B cell (primary cell): ENCODE measurements at regions not wholly inside any gene's neighbourhood (a gene's known extent, or its start where the extent isn't known, plus 50 kb on each side); places are given as distances from the start of the nearest gene placed in this dataset.
A peak's percentile ranks its signal among the peaks of the same experiment; 100 is the strongest.
"Not testable (repeated sequence)": the region's sequence is repeated elsewhere in the genome, so short reads cannot be mapped to it uniquely, and the experiment has no call there.

Experiments used
- ATAC-seq: fragments of 200-7000 bp; cut with Tn5 transposase; one replicate; pipeline ENCODE4 v1.10.0; 2021; ENCODE audit warnings: low read depth, mild to moderate bottlenecking, moderate number of reproducible peaks, moderate library complexity
- CTCF ChIA-PET: fragments of 350-600 bp; sonication (Branson Sonifier 250); formaldehyde crosslinking; loops from one replicate; lab custom pipeline; 2021; ENCODE audit warnings: antibody characterized with exemption, inconsistent platforms; lab: Charles Lee
- POLR2A ChIA-PET: fragments of 350-600 bp; sonication (Branson Sonifier 250); formaldehyde crosslinking; loops from one replicate; lab custom pipeline; 2021; ENCODE audit warnings: antibody characterized with exemption; lab: Charles Lee
- DNase-seq: peaks from one replicate; pipeline ENCODE4 v3.0.0; 2013
- H2AFZ ChIP-seq: 2 replicates; pipeline ENCODE4 v1.6.1; 2012; ENCODE audit warnings: mild to moderate bottlenecking, low read depth, low read length; ENCODE audit not compliant: insufficient read depth, poor library complexity, severe bottlenecking
- H3K27ac ChIP-seq, 2 donors: 1 replicate in 1 of 2; 2 replicates in 1 of 2; pipeline ENCODE4 v1.5.1; 2012 to 2013; ENCODE audit warnings: low read length in 2 of 2, mild to moderate bottlenecking in 2 of 2, moderate library complexity in 1 of 2
- H3K27me3 ChIP-seq, 4 experiments: fragments of 200-600 bp in 1 of 4; sonication (generic) in 1 of 4; replicated peaks in 1 of 4; 1 replicate in 2 of 4; 2 replicates in 2 of 4; pipeline versions ENCODE4 v1.6.1 to v1.7.0; 2013 to 2016; ENCODE audit warnings: low read length in 3 of 4, mild to moderate bottlenecking in 2 of 4, mixed read lengths in 1 of 4, moderate library complexity in 1 of 4; ENCODE audit not compliant: insufficient read depth in 4 of 4, control insufficient read depth in 3 of 4; ENCODE audit errors: control extremely low read depth in 1 of 4
- H3K36me3 ChIP-seq, 2 experiments: replicated peaks in 1 of 2; 1 replicate in 1 of 2; 2 replicates in 1 of 2; pipeline versions ENCODE4 v1.6.1 to v1.7.1; 2013; ENCODE audit warnings: low read length in 1 of 2; ENCODE audit not compliant: insufficient read depth in 2 of 2, control insufficient read depth in 1 of 2; ENCODE audit errors: control extremely low read depth in 1 of 2, extremely low read depth in 1 of 2
- H3K4me1 ChIP-seq, 2 donors: fragments of 200-600 bp in 1 of 2; sonication (generic) in 1 of 2; 1 replicate in 1 of 2; 2 replicates in 1 of 2; pipeline versions ENCODE4 v1.5.1 to v1.6.1; 2013 to 2017; ENCODE audit warnings: low read length in 2 of 2; ENCODE audit not compliant: control insufficient read depth in 2 of 2, insufficient read depth in 2 of 2
- H3K4me2 ChIP-seq: replicated peaks from 2 replicates; pipeline ENCODE3; 2012; ENCODE audit warnings: mild to moderate bottlenecking, low read depth, low read length; ENCODE audit not compliant: poor library complexity, severe bottlenecking
- H3K4me3 ChIP-seq, 5 experiments: fragments of 200-600 bp in 1 of 5; sonication (generic) in 1 of 5; 1 replicate in 3 of 5; 2 replicates in 2 of 5; pipeline versions ENCODE4 v1.5.1 to v1.7.0; 2011 to 2016; ENCODE audit warnings: low read length in 4 of 5, mild to moderate bottlenecking in 4 of 5, low read depth in 2 of 5, control low read depth in 1 of 5, moderate library complexity in 1 of 5; ENCODE audit not compliant: insufficient read depth in 1 of 5; ENCODE audit errors: control extremely low read depth in 1 of 5, extremely low read depth in 1 of 5
- H3K79me2 ChIP-seq: fragments of 200-600 bp; sonication (generic); one replicate; pipeline ENCODE4 v1.6.0; 2016; ENCODE audit warnings: low read length; ENCODE audit not compliant: control insufficient read depth, insufficient read depth
- H3K9ac ChIP-seq: fragments of 200-600 bp; sonication (generic); 2 replicates; pipeline ENCODE4 v1.6.1; 2017; ENCODE audit warnings: mild to moderate bottlenecking, low read length, moderate library complexity
- H3K9me3 ChIP-seq, 3 donors: one replicate each; pipeline versions ENCODE4 v1.6.1 to v1.7.1; 2013; ENCODE audit warnings: low read length in 2 of 3; ENCODE audit not compliant: control insufficient read depth in 2 of 3, insufficient read depth in 1 of 3; ENCODE audit errors: control extremely low read depth in 1 of 3
- H4K20me1 ChIP-seq: 2 replicates; pipeline ENCODE4 v1.6.0; 2012; ENCODE audit warnings: mild to moderate bottlenecking, low read length; ENCODE audit not compliant: insufficient read depth, control insufficient read depth, poor library complexity, severe bottlenecking
- H3K27ac Mint-ChIP-seq: one replicate; pipeline ENCODE4 v1.8.0; 2021; ENCODE audit warnings: mixed read lengths
- H3K27me3 Mint-ChIP-seq: one replicate; pipeline ENCODE4 v1.8.0; 2021; ENCODE audit warnings: mixed read lengths
- H3K4me1 Mint-ChIP-seq: one replicate; pipeline ENCODE4 v1.8.0; 2021; ENCODE audit warnings: mixed read lengths
- H3K4me3 Mint-ChIP-seq: one replicate; pipeline ENCODE4 v1.8.0; 2021; ENCODE audit warnings: mixed read lengths
- H3K9me3 Mint-ChIP-seq: one replicate; pipeline ENCODE4 v1.8.0; 2022; ENCODE audit warnings: mixed read lengths; ENCODE audit not compliant: insufficient read depth
- EZH2 ChIP-seq: IDR thresholded peaks from 2 replicates; pipeline ENCODE4 v1.6.1; 2012; ENCODE audit warnings: borderline replicate concordance, low read depth, mild to moderate bottlenecking, moderate library complexity, low read length; ENCODE audit not compliant: insufficient read depth, poor library complexity, severe bottlenecking
- WGBS: methylation state at CpG from one replicate; pipeline ENCODE4 v1.1.5; 2013; ENCODE audit warnings: missing lambda C conversion rate; ENCODE audit not compliant: insufficient coverage; 5-methylcytosine and 5-hydroxymethylcytosine counted together
- intact Hi-C: fragments of 100-400 bp; cut with micrococcal nuclease; formaldehyde crosslinking; loops from one replicate; pipeline ENCODE4 v1.10.0; 2022
- TF ChIP-seq, protein P1 (sequence below): fragments of 200-600 bp; IDR thresholded peaks from one replicate; pipeline ENCODE4 v1.8.0; 2022; ENCODE audit warnings: antibody characterized with exemption, mild to moderate bottlenecking

- peak overlapping the region; percentile 84 for H3K4me3 Mint-ChIP-seq
- Histone ChIP-seq H3K4me2 (peak overlapping the region; percentile 70), H3K4me1 (peaks cover 17 to 22% of the 10 kb centered on the region in 2 donors), H3K27me3 (peaks cover 0 to 15% (median 6%) of the 10 kb centered on the region in 4 experiments), H3K9ac (peak overlapping the region; percentile 30)
- peak; percentile 62 for DNase-seq
- H3K9me3 Mint-ChIP-seq, H3K27ac Mint-ChIP-seq, H3K4me3 ChIP-seq, H4K20me1 ChIP-seq, H3K36me3 ChIP-seq, H3K27ac ChIP-seq, H3K9me3 ChIP-seq, ATAC-seq, H3K79me2 ChIP-seq, H2AFZ ChIP-seq: not testable (repeated sequence)
- TF ChIP-seq, protein P1, sequence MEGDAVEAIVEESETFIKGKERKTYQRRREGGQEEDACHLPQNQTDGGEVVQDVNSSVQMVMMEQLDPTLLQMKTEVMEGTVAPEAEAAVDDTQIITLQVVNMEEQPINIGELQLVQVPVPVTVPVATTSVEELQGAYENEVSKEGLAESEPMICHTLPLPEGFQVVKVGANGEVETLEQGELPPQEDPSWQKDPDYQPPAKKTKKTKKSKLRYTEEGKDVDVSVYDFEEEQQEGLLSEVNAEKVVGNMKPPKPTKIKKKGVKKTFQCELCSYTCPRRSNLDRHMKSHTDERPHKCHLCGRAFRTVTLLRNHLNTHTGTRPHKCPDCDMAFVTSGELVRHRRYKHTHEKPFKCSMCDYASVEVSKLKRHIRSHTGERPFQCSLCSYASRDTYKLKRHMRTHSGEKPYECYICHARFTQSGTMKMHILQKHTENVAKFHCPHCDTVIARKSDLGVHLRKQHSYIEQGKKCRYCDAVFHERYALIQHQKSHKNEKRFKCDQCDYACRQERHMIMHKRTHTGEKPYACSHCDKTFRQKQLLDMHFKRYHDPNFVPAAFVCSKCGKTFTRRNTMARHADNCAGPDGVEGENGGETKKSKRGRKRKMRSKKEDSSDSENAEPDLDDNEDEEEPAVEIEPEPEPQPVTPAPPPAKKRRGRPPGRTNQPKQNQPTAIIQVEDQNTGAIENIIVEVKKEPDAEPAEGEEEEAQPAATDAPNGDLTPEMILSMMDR, result peak; percentile 68
- ChIA-PET CTCF (interaction anchor here (0.6 to 3.4 kb wide), 21 partner anchors 10 to 347 kb away, joined by 3 to 43 read pairs (median 4); partner anchors contain the start of gene HES1), POLR2A (interaction anchor here (0.6 to 1.3 kb wide), 2 partner anchors 134 to 237 kb away, joined by 3 read pairs; no protein-coding TSS in a partner anchor)
- intact Hi-C loops, result loop anchor here (2.0 to 10.0 kb wide), 7 partner anchors 33 to 337 kb away; no protein-coding TSS in a partner anchor
- peaks cover 26% of the 10 kb centered on the region for H3K4me1 Mint-ChIP-seq
- H3K27me3 Mint-ChIP-seq, result peaks cover 16% of the 10 kb centered on the region
- WGBS, result 0% methylated on average over 3 of the region's 7 CpGs
These were observed 165.7 kb upstream of the HES1 start for GRCh38 chr3:193970131-193970772.

GRCh38 chr3:193970773-193971206 is 165.2 kb upstream of the HES1 start:
- peak overlapping the region in 3 of 5 experiments; percentile 16 to 43 (median 40) for H3K4me3 ChIP-seq
- peak; percentile 12 for ATAC-seq
- H3K27ac Mint-ChIP-seq, result peak overlapping the region; percentile 85
- H3K4me1 ChIP-seq, result peaks cover 17 to 22% of the 10 kb centered on the region in 2 donors
- H3K27ac ChIP-seq, result peak overlapping the region in 1 of 2 donors; percentile 13
- H3K27me3 Mint-ChIP-seq, result peaks cover 17% of the 10 kb centered on the region
- H3K36me3 ChIP-seq, result no peaks in the 10 kb centered on the region
- CTCF ChIA-PET, result interaction anchor here (0.6 to 3.4 kb wide), 21 partner anchors 10 to 346 kb away, joined by 3 to 43 read pairs (median 4); partner anchors contain the start of gene HES1
- POLR2A ChIA-PET, result interaction anchor here (1.1 to 1.3 kb wide), 4 partner anchors 33 to 167 kb away, joined by 3 to 5 read pairs (median 3); no protein-coding TSS in a partner anchor
- WGBS, result 0% methylated on average over 1 of the region's 3 CpGs
- H2AFZ ChIP-seq, result peak overlapping the region; percentile 30
- peak overlapping the region; percentile 30 for H3K9ac ChIP-seq
- H3K27me3 ChIP-seq, result peaks cover 0 to 15% (median 4%) of the 10 kb centered on the region in 4 experiments
- H3K4me2 ChIP-seq, result peak overlapping the region; percentile 70
- no peaks in the 10 kb centered on the region for H3K9me3 Mint-ChIP-seq
- intact Hi-C loops, result loop anchor here (1.0 to 10.0 kb wide), 9 partner anchors 32 to 336 kb away; no protein-coding TSS in a partner anchor
- H3K4me1 Mint-ChIP-seq, result peaks cover 26% of the 10 kb centered on the region
- H3K9me3 ChIP-seq, result no peaks in the 10 kb centered on the region
- TF ChIP-seq, protein P1, result no peak
- no peak for TF ChIP-seq EZH2
- no peak for DNase-seq
- H3K4me3 Mint-ChIP-seq, result peak overlapping the region; percentile 84
- no peaks in the 10 kb centered on the region for H3K79me2 ChIP-seq
- H4K20me1 ChIP-seq, result no peaks in the 10 kb centered on the region
